Panc1 (cell line): ENCODE measurements at regions not wholly inside any gene's neighbourhood (a gene's known extent, or its start where the extent isn't known, plus 50 kb on each side); places are given as distances from the start of the nearest gene placed in this dataset.

Experiments
- ATAC-seq: fragments of 200-7000 bp; cut with Tn5 transposase; 2 replicates; pipeline ENCODE4 v1.9.1; 2020; ENCODE audit warnings: mild to moderate bottlenecking, moderate library complexity
- BruUV-seq: library from RNA; stranded (reverse); fragments of 400-500 nt; replicated peaks from 2 replicates; lab custom pipeline; 2021; lab: Mats Ljungman, UMichigan
- CTCF ChIA-PET: fragments of 300-600 bp; sonication (Branson Sonifier 250); formaldehyde crosslinking; loops from one replicate; lab custom pipeline; 2022; ENCODE audit warnings: antibody characterized with exemption; lab: Charles Lee
- POLR2A ChIA-PET: fragments of 300-600 bp; sonication (Branson Sonifier 250); formaldehyde crosslinking; loops from one replicate; lab custom pipeline; 2022; ENCODE audit warnings: antibody characterized with exemption; lab: Charles Lee
- DNase-seq: peaks from one replicate; pipeline ENCODE4 v3.0.0-alpha.2; 2010; ENCODE audit warnings: low read depth, low spot score
- H3K27ac ChIP-seq: 2 replicates; pipeline ENCODE4 v1.5.1; 2011; ENCODE audit warnings: mild to moderate bottlenecking, low read length, inconsistent platforms
- H3K27me3 ChIP-seq: fragments of 200-500 bp; sonication (Bioruptor generic); 2 replicates; pipeline ENCODE4 v1.6.0; 2014; ENCODE audit warnings: low read length, inconsistent platforms; ENCODE audit not compliant: control insufficient read depth, insufficient read depth
- H3K36me3 ChIP-seq: fragments of 200-500 bp; sonication (Bioruptor generic); 2 replicates; pipeline ENCODE4 v1.5.1; 2014; ENCODE audit warnings: inconsistent platforms, mild to moderate bottlenecking, low read length, moderate library complexity; ENCODE audit not compliant: control insufficient read depth, insufficient read depth
- H3K4me1 ChIP-seq: 2 replicates; pipeline ENCODE4 v1.5.1; 2011; ENCODE audit warnings: inconsistent platforms, mild to moderate bottlenecking, low read length, moderate library complexity; ENCODE audit not compliant: control insufficient read depth, insufficient read depth
- H3K4me3 ChIP-seq, 2 experiments: 2 replicates each; pipeline ENCODE4 v1.5.1; 2011 to 2012; ENCODE audit warnings: low read depth in 2 of 2, low read length in 2 of 2, mild to moderate bottlenecking in 2 of 2, inconsistent platforms in 1 of 2, moderate library complexity in 1 of 2
- H3K9me3 ChIP-seq: fragments of 200-500 bp; sonication (Bioruptor generic); 2 replicates; pipeline ENCODE4 v1.5.1; 2014; ENCODE audit warnings: low read depth, mild to moderate bottlenecking, inconsistent platforms, low read length, moderate library complexity; ENCODE audit not compliant: control insufficient read depth, insufficient read depth
- POLR2AphosphoS5 ChIP-seq: IDR thresholded peaks from 2 replicates; pipeline ENCODE4 v1.6.1; 2012; ENCODE audit warnings: mild to moderate bottlenecking, low read depth, low read length, moderate library complexity
- SIN3A ChIP-seq: IDR thresholded peaks from 2 replicates; pipeline ENCODE4 v1.6.1; 2012; ENCODE audit warnings: low read depth, mild to moderate bottlenecking, low read length, moderate library complexity, borderline replicate concordance; ENCODE audit not compliant: insufficient read depth
- TCF7L2 ChIP-seq: IDR thresholded peaks from 2 replicates; pipeline ENCODE4 v1.6.1; 2011; ENCODE audit warnings: mild to moderate bottlenecking, low read depth, low read length, inconsistent platforms
- in situ Hi-C: cut with HindIII; loops from 2 replicates; pipeline ENCODE4 v1.10.0; 2016; ENCODE audit warnings: low sequenced_read_pairs, low pct_unique_long_range_greater_than_20kb
- intact Hi-C: fragments of 100-400 bp; cut with micrococcal nuclease; formaldehyde crosslinking; loops from one replicate; pipeline ENCODE4 v1.10.0; 2022; ENCODE audit not compliant: unreplicated experiment
- TF ChIP-seq, protein P1 (sequence below): fragments of 450-650 bp; IDR thresholded peaks from 2 replicates; pipeline ENCODE4 v1.5.1; 2017; ENCODE audit warnings: mild to moderate bottlenecking
- TF ChIP-seq, protein P2 (sequence below), 2 experiments: IDR thresholded peaks; 2 replicates each; pipeline ENCODE4 v1.6.1; 2011 to 2012; ENCODE audit warnings: low read depth in 2 of 2, control low read depth in 1 of 2, low read length in 1 of 2, mild to moderate bottlenecking in 1 of 2, moderate library complexity in 1 of 2; ENCODE audit not compliant: insufficient read depth in 1 of 2

DNA sequence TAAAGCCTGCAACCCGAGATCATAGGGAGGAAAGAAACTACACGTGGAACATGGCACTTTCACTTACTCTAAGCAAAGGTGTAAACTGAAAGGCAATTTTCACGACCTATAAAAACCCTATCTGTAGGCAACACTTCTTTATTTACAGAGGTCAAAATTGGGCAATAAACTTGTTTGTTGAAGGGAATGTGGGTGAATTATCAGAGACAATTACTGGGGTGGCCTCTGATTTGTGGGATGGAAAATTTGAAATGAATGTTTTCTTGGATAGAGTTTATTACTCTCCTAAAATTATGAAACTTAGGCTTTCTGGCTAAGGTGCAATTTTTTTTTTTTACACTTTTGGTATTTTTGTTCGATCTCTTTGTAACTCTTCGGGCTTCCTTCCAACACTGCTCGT lies 734.1 kb upstream of the TENM3 start:
- no peak for TF ChIP-seq POLR2AphosphoS5
- ChIA-PET POLR2A (no interaction called here), CTCF (no interaction called here)
- no peak overlapping the region for H3K27ac ChIP-seq
- H3K4me1 ChIP-seq: no peaks in the 10 kb centered on the region
- no peak for ATAC-seq
- no peak overlapping the region for H3K4me3 ChIP-seq
- in situ Hi-C loops (no loop called here), intact Hi-C loops (no loop called here)
- no peaks in the 10 kb centered on the region for H3K27me3 ChIP-seq
- no peak for DNase-seq
- no TSS peak for BruUV-seq
- H3K9me3 ChIP-seq: no peaks in the 10 kb centered on the region
- H3K36me3 ChIP-seq: no peaks in the 10 kb centered on the region

DNA sequence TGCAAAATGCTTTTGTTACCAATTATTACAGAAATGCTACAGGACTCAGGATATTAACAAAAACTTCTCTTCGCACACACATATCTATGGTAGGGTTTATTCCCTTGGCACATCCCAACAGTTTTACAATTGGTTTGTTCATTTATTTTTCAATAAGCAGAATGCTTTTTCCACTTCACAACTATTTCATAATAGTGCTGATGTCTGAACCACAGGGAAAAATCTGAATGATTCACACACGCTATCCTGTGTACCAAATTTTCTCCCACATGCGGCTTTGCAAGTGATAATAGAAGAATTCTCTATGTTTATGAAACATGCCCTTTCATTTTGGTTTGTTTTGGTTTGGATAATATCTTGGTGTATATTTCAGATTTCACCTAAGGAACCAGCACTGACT lies 725.7 kb upstream of the TENM3 start:
- intact Hi-C loops (no loop called here), in situ Hi-C loops (no loop called here)
- POLR2A ChIA-PET: no interaction called here
- Histone ChIP-seq H3K4me1 (no peaks in the 10 kb centered on the region), H3K9me3 (no peaks in the 10 kb centered on the region), H3K36me3 (no peaks in the 10 kb centered on the region), H3K27me3 (no peaks in the 10 kb centered on the region), H3K4me3 (no peak overlapping the region), H3K27ac (no peak overlapping the region)
- DNase-seq (no peak), ATAC-seq (no peak)
- CTCF ChIA-PET: no interaction called here
- TF ChIP-seq, protein P1, sequence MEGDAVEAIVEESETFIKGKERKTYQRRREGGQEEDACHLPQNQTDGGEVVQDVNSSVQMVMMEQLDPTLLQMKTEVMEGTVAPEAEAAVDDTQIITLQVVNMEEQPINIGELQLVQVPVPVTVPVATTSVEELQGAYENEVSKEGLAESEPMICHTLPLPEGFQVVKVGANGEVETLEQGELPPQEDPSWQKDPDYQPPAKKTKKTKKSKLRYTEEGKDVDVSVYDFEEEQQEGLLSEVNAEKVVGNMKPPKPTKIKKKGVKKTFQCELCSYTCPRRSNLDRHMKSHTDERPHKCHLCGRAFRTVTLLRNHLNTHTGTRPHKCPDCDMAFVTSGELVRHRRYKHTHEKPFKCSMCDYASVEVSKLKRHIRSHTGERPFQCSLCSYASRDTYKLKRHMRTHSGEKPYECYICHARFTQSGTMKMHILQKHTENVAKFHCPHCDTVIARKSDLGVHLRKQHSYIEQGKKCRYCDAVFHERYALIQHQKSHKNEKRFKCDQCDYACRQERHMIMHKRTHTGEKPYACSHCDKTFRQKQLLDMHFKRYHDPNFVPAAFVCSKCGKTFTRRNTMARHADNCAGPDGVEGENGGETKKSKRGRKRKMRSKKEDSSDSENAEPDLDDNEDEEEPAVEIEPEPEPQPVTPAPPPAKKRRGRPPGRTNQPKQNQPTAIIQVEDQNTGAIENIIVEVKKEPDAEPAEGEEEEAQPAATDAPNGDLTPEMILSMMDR: no peak
- TF ChIP-seq SIN3A (no peak), TCF7L2 (no peak), POLR2AphosphoS5 (no peak)
- TF ChIP-seq, protein P2, sequence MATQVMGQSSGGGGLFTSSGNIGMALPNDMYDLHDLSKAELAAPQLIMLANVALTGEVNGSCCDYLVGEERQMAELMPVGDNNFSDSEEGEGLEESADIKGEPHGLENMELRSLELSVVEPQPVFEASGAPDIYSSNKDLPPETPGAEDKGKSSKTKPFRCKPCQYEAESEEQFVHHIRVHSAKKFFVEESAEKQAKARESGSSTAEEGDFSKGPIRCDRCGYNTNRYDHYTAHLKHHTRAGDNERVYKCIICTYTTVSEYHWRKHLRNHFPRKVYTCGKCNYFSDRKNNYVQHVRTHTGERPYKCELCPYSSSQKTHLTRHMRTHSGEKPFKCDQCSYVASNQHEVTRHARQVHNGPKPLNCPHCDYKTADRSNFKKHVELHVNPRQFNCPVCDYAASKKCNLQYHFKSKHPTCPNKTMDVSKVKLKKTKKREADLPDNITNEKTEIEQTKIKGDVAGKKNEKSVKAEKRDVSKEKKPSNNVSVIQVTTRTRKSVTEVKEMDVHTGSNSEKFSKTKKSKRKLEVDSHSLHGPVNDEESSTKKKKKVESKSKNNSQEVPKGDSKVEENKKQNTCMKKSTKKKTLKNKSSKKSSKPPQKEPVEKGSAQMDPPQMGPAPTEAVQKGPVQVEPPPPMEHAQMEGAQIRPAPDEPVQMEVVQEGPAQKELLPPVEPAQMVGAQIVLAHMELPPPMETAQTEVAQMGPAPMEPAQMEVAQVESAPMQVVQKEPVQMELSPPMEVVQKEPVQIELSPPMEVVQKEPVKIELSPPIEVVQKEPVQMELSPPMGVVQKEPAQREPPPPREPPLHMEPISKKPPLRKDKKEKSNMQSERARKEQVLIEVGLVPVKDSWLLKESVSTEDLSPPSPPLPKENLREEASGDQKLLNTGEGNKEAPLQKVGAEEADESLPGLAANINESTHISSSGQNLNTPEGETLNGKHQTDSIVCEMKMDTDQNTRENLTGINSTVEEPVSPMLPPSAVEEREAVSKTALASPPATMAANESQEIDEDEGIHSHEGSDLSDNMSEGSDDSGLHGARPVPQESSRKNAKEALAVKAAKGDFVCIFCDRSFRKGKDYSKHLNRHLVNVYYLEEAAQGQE (IDR thresholded peaks at IDR 0.05; ENCODE audit: insufficient read depth in 1 of 2, low read depth in 2 of 2, low read length in 1 of 2): no peak
- BruUV-seq: no TSS peak

DNA sequence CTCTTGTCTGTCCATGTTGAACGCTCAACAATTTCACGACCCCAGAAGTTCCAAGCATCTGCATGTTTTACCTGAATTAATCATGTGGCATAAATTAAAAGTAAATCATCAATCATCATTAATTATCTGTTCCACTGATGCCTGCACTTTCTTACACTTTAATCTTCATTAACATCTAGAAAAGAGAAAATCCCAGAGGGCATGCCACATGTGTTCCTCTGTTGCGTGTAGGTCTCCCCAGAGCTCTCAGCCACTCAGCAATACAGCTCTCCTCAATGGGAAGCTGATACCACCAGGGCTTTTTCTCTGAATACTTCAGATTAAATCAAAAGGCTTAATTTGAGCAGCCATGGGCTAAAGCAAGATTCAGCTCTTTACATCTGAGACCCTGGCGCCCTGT lies 722.4 kb upstream of the TENM3 start:
- no peaks in the 10 kb centered on the region for H3K4me1 ChIP-seq
- ChIA-PET POLR2A (no interaction called here), CTCF (no interaction called here)
- no peaks in the 10 kb centered on the region for H3K27me3 ChIP-seq
- DNase-seq (no peak), ATAC-seq (no peak)
- H3K36me3 ChIP-seq: no peaks in the 10 kb centered on the region
- no TSS peak for BruUV-seq
- no peak overlapping the region for H3K27ac ChIP-seq
- H3K4me3 ChIP-seq: no peak overlapping the region
- no peak for TF ChIP-seq POLR2AphosphoS5
- no peak for TF ChIP-seq SIN3A
- TF ChIP-seq, protein P1: no peak
- TF ChIP-seq TCF7L2: no peak
- TF ChIP-seq, protein P2 (IDR thresholded peaks at IDR 0.05; ENCODE audit: insufficient read depth in 1 of 2, low read depth in 2 of 2, low read length in 1 of 2): no peak
- H3K9me3 ChIP-seq: no peaks in the 10 kb centered on the region
- in situ Hi-C loops: no loop called here
- intact Hi-C loops: loop anchor here (10.0 kb wide), 1 partner anchor 696 kb away; no protein-coding TSS in a partner anchor
